HTR-8/SVneo (cell line): ENCODE measurements at regions not wholly inside any gene's neighbourhood (a gene's known extent, or its start where the extent isn't known, plus 50 kb on each side); places are given as distances from the start of the nearest gene placed in this dataset.

Experiments
- DNase-seq: peaks from one replicate; pipeline ENCODE4 v3.0.0; 2011; ENCODE audit warnings: low spot score, mixed read lengths; ENCODE audit not compliant: insufficient read length
- FAIRE-seq: peaks from 2 replicates; lab custom pipeline; 2011; peaks lifted over from hg19 to GRCh38; lab: Jason Lieb, UNC

DNA sequence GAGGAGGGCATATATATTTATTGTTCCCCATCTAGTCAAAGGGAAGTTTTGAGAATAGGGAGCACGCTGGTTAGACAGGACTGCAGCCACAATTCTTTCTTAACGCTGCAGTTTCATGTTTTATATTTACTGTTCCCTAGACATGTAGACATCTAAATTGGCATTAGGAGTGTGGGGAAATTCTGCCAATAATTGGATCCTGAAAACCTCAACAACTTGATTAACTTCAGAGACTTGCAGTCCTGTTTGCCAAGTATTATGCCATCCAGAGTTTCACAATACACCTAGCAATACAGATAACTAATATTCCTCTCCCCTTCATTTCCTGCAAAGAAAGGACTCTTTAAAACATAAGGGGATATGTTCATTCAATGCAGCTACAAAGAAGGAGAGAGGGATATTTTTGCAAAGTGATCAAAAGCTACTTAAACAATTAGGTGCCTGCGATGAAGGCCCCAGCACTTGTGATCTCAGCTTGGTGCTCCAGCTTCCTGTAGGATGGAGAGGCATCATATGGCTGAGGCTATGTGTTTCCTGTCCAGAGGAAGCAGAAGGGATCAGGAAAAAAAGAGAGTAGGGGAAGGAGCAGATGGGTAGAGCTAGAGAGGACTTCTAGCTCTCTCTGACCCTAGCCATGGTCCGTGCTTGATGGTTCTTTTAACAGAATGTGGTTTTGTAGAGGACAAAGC lies 264.4 kb downstream of the MTX2 start:
- FAIRE-seq (no peak), DNase-seq (no peak)

DNA sequence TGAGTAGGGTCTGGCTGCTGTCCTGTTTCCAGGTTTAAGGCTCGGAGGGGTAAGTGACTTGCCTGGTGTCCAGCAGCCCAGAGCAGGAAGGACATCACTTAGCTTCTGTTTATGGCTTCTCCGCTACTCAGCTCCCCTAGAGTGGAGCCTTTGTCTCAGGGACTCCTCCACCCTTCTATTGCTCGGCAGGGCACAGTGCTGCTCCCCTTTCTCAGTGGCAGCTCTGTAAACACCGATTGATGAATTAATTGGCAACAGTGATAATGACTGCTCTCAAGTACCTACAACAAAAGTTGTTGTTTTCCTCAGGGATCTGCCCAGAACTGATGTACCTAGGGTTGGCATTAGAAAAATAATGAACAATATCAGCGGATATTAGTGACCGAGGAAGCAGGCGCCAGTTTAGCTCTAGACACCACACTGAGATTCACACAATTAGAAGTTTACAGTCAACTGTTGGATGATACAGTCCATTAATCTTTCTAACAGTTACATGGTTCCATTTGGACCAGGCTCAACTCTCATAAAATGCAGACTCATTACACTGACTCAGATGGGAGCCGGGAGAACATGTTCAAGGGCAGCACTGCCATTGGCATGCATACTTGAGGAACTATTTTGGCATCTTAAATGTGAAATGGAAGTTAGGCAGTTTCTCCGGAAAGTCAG lies 265.7 kb downstream of the MTX2 start:
- DNase-seq (no peak), FAIRE-seq (no peak)

DNA sequence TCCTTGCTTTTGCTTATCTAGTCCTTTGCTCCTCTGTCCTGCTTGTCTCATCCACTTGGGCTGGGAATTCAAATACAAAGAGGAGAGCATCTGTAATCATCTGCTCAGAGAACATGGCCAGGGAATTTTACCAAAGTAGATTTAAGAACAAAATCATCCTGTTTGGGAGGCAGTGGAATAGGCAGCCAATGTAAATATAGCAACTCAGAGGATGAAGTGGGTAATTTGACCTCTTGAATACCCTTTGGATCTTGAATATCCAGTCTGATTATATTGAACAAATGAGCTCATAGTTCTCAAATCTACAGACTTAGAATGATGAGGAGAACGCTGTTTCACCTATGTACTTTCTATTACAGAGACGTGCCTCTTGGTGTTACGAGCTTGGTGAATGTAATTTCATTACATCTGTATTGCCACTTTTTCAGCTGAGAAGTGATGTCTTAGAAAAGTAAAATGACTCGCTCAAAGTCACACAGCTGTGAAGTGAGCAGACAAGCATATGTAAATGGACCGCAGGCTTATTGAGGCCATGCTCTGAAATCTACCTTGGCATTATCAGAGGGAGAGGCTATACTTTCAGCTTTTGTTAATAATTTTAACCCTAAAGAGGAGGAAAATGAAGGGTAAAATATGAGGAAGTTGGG lies 266.3 kb downstream of the MTX2 start:
- DNase-seq (no peak), FAIRE-seq (no peak)

- FAIRE-seq = no peak
- DNase-seq = no peak
These were observed 267.3 kb downstream of the MTX2 start for GRCh38 chr2:176536439-176537133.

GRCh38 chr2:176537932-176538331 lies 268.7 kb downstream of the MTX2 start:
- DNase-seq (no peak), FAIRE-seq (no peak)

GRCh38 chr2:176540995-176541394 lies 271.8 kb downstream of the MTX2 start:
- DNase-seq = no peak
- FAIRE-seq = no peak

- no peak for DNase-seq
- FAIRE-seq = no peak
These were observed 273.2 kb downstream of the MTX2 start for GRCh38 chr2:176542476-176542875.

DNA sequence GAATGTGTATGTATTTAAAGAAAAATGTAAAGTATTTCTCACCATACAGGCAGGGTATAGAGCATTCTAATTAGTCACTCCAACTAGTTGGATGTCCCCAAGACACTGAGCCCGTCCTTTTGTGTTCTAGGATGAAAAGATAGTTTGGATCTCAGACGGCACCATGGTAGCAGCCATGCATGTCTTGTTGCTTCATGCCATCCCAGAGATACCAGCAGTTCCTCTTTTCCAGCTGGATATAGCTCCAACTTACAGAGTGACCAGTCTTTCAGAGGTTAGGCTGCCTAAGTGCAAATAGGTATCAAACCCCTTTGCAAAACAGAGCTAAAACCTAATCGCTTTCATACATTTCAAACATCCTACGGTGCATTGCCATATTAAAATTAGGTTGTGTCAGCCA lies 275.3 kb downstream of the MTX2 start:
- FAIRE-seq (no peak), DNase-seq (no peak)

DNA sequence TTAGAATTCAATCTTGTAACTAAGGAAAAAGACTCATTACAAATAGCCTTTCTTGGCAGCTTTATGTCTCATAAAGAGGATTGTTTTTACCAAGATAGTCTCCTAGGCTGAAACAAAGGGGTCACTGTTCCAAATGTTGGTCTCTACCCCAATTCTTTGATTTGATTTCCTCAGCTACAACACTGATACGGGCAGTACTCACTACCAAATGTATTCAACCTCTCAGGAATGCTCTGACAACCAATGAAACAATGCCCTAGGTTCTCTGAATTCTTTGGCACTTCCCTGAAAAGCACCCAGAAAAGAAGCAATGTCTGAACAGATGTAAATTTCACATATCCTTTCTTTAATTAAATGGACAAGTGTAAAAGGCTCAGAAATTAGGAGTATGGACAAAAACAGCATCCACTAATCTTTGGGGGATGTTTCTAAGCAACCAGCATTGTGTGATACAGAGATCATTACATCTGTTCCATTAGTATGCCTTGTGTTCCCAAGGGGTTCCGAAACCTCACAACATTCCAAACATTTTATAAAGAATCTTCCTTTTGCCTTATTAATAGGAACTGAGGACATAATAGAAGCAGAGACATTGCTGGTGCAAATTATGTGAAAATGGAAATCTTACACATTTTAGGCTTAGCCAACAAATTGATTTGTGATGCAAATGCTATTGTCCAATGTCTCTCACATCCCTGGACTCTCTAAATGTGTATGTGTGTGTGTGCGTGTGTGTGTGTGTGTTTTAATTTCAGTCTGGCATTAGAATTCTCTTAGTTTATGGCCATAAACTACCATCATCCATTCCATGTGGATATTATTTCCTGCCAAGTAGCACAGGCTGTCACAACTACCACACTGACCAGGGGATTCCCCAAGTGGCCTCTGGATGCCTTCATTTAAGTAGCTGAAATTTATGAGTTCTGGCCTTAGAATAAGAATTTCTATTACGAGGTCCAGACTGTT lies 276.0 kb downstream of the MTX2 start:
- DNase-seq (no peak), FAIRE-seq (no peak)

- DNase-seq (no peak), FAIRE-seq (no peak)
These were observed 277.3 kb downstream of the MTX2 start for GRCh38 chr2:176546550-176546949.

DNA sequence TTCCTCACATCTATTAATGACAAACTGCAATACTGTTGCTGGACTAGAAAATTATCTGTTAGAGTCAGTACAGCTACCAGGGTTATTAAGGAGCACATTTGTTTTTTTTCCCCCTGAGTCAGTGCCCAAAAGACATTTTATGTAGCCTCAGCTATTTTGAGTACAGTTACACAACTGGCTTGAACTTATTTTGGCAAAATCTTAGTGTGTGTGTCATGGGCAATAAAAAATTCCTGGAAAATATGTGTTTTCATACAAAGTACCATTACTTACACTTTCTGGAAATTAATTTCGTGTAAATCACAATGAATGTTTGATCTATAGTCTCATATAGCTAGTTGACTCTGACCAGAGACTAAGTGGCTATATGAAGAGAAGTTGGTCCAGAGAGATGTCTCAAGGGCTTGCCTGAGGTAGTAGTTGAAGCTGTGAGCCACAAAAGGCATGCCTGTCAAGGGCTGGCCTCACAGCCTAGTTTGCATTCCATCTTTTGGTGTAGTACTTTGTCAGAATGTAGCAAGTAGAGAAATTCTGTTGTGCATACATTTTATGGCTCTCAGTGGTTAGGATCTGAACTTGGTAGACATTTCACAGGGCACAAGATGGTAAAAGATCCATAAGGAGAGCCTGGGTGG lies 283.4 kb downstream of the MTX2 start:
- DNase-seq (no peak), FAIRE-seq (no peak)

DNA sequence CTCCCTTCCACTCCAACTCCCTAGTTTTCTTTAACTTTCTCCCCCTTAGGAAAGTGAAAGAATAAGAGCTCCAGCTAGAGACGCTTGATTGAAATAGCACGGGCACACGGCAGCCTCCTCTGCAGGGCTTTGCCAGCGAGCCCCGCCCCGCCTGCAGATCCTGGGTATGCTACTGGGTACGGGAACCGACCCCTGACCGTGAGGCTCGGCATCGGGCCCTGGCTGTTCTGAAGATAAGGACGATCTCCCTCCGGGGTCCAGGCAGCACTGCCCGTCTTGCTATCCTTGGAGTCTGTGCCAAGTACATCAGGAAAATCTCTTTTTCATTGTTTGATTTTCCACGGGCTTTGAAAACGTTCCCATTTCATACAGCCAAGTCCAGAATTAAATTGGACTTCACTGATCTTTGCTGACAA lies 284.5 kb downstream of the MTX2 start:
- peak; percentile 76 for DNase-seq
- no peak for FAIRE-seq

GRCh38 chr2:176554101-176555048 lies 285.1 kb downstream of the MTX2 start:
- peak; percentile 51 for FAIRE-seq
- DNase-seq = peak; percentile 66

DNA sequence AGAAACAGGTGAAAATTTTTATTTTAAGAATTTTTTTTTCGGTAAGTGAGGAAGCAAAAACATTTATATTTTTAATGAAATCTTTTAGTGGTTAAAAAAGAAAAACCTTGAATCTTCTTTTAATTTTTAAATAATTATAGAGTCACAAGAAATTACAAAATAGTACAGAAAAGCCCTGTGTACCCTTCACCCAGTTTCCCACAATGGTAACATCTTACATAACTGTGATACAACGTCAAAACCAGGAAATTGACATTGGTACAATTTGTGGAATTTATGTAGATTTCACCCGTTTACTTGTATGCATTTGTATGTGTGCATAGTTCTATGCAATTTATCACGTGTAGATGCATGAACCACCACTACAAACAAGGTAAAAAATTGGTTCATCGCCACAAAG lies 285.9 kb downstream of the MTX2 start:
- FAIRE-seq = no peak
- no peak for DNase-seq

GRCh38 chr2:176555781-176556180 lies 286.5 kb downstream of the MTX2 start:
- no peak for DNase-seq
- FAIRE-seq = no peak

DNA sequence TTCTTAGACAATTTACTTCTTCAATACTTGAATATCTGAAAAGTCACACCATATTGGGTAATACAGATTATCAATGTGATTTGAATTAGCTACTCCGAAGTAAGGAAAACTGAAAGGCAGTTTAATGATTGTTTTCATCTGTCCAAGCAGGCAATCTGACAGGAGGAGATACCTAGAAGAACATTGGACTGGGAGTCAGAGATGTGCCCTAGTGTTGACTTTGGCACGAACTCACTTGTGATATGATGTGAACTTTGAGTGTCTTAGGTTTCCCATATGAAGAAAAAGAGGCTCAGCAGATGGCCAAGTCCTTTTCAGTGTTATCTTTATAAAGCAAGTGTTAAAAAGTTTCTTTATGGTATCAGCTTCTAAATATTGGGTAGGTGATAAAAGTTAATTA lies 287.1 kb downstream of the MTX2 start:
- DNase-seq (no peak), FAIRE-seq (no peak)

- no peak for DNase-seq
- FAIRE-seq = no peak
These were observed 288.6 kb downstream of the MTX2 start for GRCh38 chr2:176557821-176558220.

DNA sequence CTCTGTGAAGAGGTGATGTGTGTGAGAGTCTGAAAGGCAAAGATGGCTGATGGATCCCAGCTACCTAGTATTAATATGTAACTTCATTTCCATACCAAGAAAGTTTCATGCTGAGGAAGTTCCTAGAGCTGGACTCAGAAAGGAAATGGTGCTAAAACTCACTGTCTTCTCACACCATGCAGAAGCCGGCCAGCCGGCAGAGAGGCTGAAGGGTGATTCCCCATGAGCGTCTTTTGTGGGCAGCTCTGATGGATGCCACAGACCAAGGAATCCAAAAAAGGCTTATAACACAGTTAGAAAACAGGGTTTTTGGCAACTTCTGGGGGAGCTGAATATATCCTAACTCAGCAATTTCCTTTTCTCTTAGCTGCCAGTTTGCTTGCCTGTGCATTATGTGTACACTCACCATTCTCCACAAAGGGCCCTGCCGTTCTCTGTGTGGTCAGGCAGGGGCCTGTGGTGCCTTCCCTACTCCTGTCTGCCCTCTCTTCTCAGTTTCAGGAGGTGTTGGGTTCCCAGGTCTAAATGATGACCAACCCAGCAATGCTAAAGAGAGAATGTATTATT lies 289.4 kb downstream of the MTX2 start:
- no peak for FAIRE-seq

More for the DNA sequence above, 289.4 kb downstream of the MTX2 start:
- no peak for DNase-seq
